Prostate gland (tissue), 2 donors: ENCODE measurements at regions not wholly inside any gene's neighbourhood (a gene's known extent, or its start where the extent isn't known, plus 50 kb on each side); places are given as distances from the start of the nearest gene placed in this dataset.
"Not testable (repeated sequence)": the region's sequence is repeated elsewhere in the genome, so short reads cannot be mapped to it uniquely, and the experiment has no call there.

ENCODE experiments used
- DNase-seq: peaks from one replicate; pipeline ENCODE4 v3.0.0-alpha.2; 2019; ENCODE audit warnings: low spot score
- H3K27ac ChIP-seq, 2 donors: fragments of 200-600 bp; sonication (generic); 2 replicates each; pipeline ENCODE4 v1.5.1; 2017 to 2019
- H3K27me3 ChIP-seq: fragments of 200-600 bp; sonication (generic); replicated peaks from 2 replicates; pipeline ENCODE4 v1.5.1; 2019; ENCODE audit not compliant: insufficient read depth
- H3K36me3 ChIP-seq, 2 donors: fragments of 200-600 bp; sonication (generic); 1 replicate in 1 of 2; 2 replicates in 1 of 2; pipeline versions ENCODE4 v1.5.1 to v1.8.1; 2017 to 2019
- H3K4me1 ChIP-seq: fragments of 200-600 bp; sonication (generic); replicated peaks from 2 replicates; pipeline ENCODE4 v1.5.1; 2019
- H3K4me3 ChIP-seq, 2 donors: fragments of 200-600 bp; sonication (generic); 2 replicates each; pipeline ENCODE4 v1.5.1; 2017 to 2019
- H3K9me3 ChIP-seq: fragments of 200-600 bp; sonication (generic); 2 replicates; pipeline ENCODE4 v1.5.1; 2017
- POLR2A ChIP-seq: fragments of 450-650 bp; IDR thresholded peaks from one replicate; pipeline ENCODE4 v1.6.1; 2016; ENCODE audit warnings: antibody characterized with exemption, mild to moderate bottlenecking
- POLR2AphosphoS5 ChIP-seq: sonication (generic); formaldehyde crosslinking; IDR thresholded peaks from one replicate; pipeline ENCODE4 v1.6.1; 2017; ENCODE audit warnings: antibody characterized with exemption
- WGBS: methylation state at CpG from one replicate; pipeline ENCODE4 v1.1.5; 2018; 5-methylcytosine and 5-hydroxymethylcytosine counted together
- intact Hi-C: fragments of 100-400 bp; cut with DNase I; formaldehyde crosslinking; loops from one replicate; pipeline ENCODE4 v1.14.2; 2022
- TF ChIP-seq, protein P1 (sequence below), 4 experiments: fragments of 200-600 bp in 2 of 4; fragments of 450-650 bp in 2 of 4; sonication (generic) in 2 of 4; IDR thresholded peaks; 1 replicate in 3 of 4; 2 replicates in 1 of 4; pipeline ENCODE4 v1.5.1; 2016 to 2019; ENCODE audit warnings: antibody characterized with exemption in 4 of 4, mild to moderate bottlenecking in 2 of 4, moderate library complexity in 2 of 4

DNA sequence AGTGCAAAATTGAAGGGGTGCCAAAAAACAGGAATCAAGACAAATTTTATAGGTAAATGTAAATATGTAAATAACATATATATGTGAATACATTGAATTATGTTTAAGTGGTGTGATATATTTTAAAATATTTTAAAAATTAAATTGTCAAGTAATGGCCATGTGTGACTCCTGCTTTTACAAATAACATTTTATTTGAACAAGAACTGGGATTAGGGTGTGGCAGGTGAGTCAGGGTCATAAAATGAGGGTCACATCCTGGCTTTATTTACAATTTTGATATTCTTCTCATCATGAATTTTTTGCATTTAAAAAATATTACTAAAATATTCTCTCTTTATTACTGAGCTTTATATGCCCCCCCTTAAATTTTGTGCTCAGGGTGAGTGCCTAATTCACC, 601.1 kb upstream of the MAN1A1 start:
- no peaks in the 10 kb centered on the region for H3K27me3 ChIP-seq
- intact Hi-C loops = no loop called here
- no peak overlapping the region for H3K27ac ChIP-seq
- DNase-seq = no peak
- no peaks in the 10 kb centered on the region for H3K9me3 ChIP-seq
- no peaks in the 10 kb centered on the region for H3K36me3 ChIP-seq
- TF ChIP-seq POLR2AphosphoS5 (no peak), POLR2A (no peak)
- TF ChIP-seq, protein P1, sequence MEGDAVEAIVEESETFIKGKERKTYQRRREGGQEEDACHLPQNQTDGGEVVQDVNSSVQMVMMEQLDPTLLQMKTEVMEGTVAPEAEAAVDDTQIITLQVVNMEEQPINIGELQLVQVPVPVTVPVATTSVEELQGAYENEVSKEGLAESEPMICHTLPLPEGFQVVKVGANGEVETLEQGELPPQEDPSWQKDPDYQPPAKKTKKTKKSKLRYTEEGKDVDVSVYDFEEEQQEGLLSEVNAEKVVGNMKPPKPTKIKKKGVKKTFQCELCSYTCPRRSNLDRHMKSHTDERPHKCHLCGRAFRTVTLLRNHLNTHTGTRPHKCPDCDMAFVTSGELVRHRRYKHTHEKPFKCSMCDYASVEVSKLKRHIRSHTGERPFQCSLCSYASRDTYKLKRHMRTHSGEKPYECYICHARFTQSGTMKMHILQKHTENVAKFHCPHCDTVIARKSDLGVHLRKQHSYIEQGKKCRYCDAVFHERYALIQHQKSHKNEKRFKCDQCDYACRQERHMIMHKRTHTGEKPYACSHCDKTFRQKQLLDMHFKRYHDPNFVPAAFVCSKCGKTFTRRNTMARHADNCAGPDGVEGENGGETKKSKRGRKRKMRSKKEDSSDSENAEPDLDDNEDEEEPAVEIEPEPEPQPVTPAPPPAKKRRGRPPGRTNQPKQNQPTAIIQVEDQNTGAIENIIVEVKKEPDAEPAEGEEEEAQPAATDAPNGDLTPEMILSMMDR (IDR thresholded peaks at IDR 0.05) = no peak
- no peaks in the 10 kb centered on the region for H3K4me1 ChIP-seq
- no peak overlapping the region for H3K4me3 ChIP-seq

DNA sequence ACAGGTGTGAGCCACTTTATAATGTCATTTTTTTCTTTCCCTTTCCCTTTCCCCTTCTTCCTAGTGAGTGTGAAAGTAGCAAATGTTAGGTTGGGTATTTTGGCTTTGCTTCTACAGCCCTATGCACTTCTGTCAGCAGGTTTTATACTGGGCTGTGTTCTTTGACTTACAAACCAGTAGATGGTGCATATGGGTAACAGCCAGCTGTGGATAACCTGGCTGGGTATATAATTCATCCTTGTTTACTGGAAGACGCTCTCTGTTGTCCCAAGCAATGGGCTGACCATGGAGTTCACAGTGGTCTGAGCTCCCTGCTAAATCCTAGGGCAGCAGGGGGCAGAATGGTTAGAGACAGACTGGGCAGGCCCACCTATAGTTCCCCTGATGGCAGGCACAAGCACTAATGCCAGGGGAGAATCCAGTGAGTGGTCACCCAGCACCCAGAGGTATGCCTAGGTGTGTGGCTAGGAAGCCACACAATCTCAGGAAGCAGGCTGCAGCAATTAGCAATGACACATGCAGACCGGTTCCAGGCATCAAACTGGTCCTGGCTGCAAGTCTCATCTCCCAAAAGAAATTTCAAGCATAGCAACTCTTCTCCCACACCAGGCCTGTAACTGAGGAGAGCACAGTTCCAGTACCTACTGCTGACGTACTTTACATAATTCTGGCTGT, 592.7 kb upstream of the MAN1A1 start:
- Histone ChIP-seq H3K4me3 (no peak overlapping the region), H3K36me3 (no peaks in the 10 kb centered on the region), H3K27me3 (no peaks in the 10 kb centered on the region), H3K9me3 (no peaks in the 10 kb centered on the region), H3K4me1 (no peaks in the 10 kb centered on the region), H3K27ac (no peak overlapping the region)
- TF ChIP-seq, protein P1 (IDR thresholded peaks at IDR 0.05) = no peak
- TF ChIP-seq POLR2A = no peak
- TF ChIP-seq POLR2AphosphoS5 = no peak
- no peak for DNase-seq
- 82% methylated on average over 3 of the region's 3 CpGs for WGBS
- intact Hi-C loops = no loop called here

DNA sequence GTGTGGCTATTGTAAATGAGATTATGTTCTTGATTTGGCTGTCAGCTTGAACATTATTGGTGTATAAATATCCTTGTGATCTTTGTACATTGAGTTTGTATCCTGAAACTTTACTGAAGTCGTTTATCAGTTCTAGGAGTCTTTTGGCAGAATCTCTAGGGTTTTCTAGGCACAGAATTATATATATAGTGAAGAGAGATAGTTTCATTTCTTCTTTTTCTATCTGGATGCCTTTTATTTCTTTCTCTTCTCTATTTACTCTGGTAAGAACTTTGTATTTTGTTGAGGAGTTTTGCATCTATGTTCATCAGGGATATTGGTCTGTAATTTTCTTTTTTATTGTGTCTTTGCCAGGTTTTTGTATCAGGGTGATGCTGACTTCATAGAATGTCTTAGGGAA, 589.2 kb upstream of the MAN1A1 start:
- H3K27me3 ChIP-seq = no peaks in the 10 kb centered on the region
- no peak overlapping the region for H3K4me3 ChIP-seq
- no peak overlapping the region for H3K27ac ChIP-seq
- no peak for DNase-seq
- no peaks in the 10 kb centered on the region for H3K9me3 ChIP-seq
- H3K36me3 ChIP-seq = no peaks in the 10 kb centered on the region
- 62% methylated on average over 1 of the region's 1 CpG for WGBS
- intact Hi-C loops = no loop called here
- TF ChIP-seq POLR2A = no peak
- H3K4me1 ChIP-seq = no peaks in the 10 kb centered on the region

DNA sequence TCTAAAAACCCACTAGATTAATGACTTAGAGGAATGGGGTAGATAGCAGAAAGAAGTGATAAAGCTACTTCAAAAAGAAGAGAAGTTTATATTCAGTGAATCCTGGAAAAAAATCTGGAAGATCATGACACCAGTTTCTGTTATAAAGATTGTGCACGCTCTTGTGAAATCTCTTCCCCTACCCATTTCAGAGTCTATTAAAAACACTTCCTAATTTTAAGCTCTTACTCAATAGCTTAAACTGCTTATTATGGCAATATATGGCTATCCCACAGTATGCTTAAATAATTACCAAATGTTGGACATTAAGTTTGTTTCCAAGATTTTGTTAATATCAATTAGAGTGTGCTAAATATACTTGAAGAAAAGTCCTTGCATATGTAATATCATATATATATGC, 585.3 kb upstream of the MAN1A1 start:
- no peak for TF ChIP-seq POLR2AphosphoS5
- TF ChIP-seq, protein P1 (IDR thresholded peaks at IDR 0.05) = no peak
- TF ChIP-seq POLR2A = no peak
- Histone ChIP-seq H3K4me1 (no peaks in the 10 kb centered on the region), H3K4me3 (no peak overlapping the region), H3K9me3 (no peaks in the 10 kb centered on the region), H3K27me3 (no peaks in the 10 kb centered on the region), H3K36me3 (no peaks in the 10 kb centered on the region), H3K27ac (no peak overlapping the region)
- DNase-seq = no peak
- intact Hi-C loops = no loop called here
- WGBS = 68% methylated on average over 1 of the region's 1 CpG

DNA sequence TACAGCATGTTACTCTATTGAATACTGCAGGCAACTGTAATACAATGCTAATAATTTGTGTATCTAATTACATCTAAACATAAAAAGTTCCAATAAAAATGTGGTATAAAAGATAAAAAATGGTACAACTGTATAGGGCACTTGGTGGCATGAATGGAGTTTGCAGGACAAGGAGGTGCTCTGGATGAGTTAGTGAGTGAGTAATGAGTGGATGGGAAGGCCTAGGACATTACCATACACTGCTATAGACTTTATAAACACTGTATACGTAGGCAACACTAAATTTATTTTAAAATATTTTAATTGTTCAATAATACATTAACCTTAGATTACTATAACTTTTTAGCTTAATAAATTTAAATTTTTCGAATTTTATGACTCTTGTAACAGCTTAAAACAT, 579.6 kb upstream of the MAN1A1 start:
- Histone ChIP-seq H3K36me3 (no peaks in the 10 kb centered on the region), H3K27me3 (no peaks in the 10 kb centered on the region), H3K27ac (no peak overlapping the region), H3K4me3 (no peak overlapping the region), H3K4me1 (no peaks in the 10 kb centered on the region), H3K9me3 (no peaks in the 10 kb centered on the region)
- intact Hi-C loops = no loop called here
- 84% methylated on average over 2 of the region's 2 CpGs for WGBS
- TF ChIP-seq, protein P1 (IDR thresholded peaks at IDR 0.05) = no peak
- TF ChIP-seq POLR2AphosphoS5 (no peak), POLR2A (no peak)
- DNase-seq = no peak

DNA sequence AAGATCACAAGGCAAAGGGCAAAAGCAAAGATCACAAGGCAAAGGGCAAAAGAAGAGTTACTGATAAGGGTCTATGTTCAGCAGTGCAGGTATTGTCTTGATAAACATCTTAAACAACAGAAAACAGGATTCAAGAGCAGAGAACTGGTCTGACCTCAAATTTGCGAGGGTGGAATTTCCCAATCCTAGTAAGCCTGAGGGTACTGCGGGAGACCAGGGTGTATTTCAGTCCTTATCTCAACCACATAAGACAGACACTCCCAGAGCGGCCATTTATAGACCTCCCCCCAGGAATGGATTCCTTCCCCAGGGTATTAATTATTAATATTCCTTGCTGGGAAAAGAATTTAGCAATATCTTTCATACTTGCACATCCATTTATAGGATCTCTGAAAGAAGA, 575.3 kb upstream of the MAN1A1 start:
- H3K4me3 ChIP-seq, H3K4me1 ChIP-seq, H3K9me3 ChIP-seq, H3K27me3 ChIP-seq, intact Hi-C loops, DNase-seq, H3K36me3 ChIP-seq, H3K27ac ChIP-seq: not testable (repeated sequence)
- 98% methylated on average over 3 of the region's 3 CpGs for WGBS
